ENCODE measurements at regions not wholly inside any gene's neighbourhood (a gene's known extent, or its start where the extent isn't known, plus 50 kb on each side); places are given as distances from the start of the nearest gene placed in this dataset.

DNA sequence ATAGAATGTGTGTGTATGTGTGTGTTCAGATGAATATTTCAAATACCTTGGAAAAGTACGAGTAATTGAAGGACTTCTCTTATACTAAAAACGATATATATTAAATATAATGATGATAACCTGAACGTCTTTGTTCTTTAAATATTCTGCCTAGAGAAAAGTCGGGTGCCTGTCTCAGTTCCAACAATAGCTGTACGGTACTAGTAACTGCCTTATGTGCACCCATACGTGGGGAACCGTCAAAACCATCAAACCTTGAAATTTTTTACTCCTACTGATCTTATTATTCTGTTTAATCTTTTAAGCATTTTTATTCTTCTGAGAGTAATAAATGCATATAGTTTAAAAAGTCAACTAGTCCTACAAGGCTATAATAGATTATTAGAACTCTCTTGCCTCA is 1045.7 kb downstream of the C4orf33 start:
- no peaks in the 10 kb centered on the region for H3K79me2 ChIP-seq (ENCODE audit: insufficient read depth, low read length)
- no peaks in the 10 kb centered on the region for H3K4me1 Mint-ChIP-seq
- H3K27me3 Mint-ChIP-seq (ENCODE audit: low read depth in 3 of 3) = no peaks in the 10 kb centered on the region
- no peak overlapping the region for H3K27ac Mint-ChIP-seq
- no peak overlapping the region for H3K4me3 Mint-ChIP-seq
- TF ChIP-seq CTCF (IDR thresholded peaks at IDR 0.05) = no peak
- no peak overlapping the region for H3K4me2 ChIP-seq (replicated peaks; ENCODE audit: extremely low read depth, low read length, poor library complexity, severe bottlenecking)
- no peaks in the 10 kb centered on the region for H3K9me3 ChIP-seq (replicated peaks in 1 of 2; ENCODE audit: control insufficient read depth in 1 of 2, insufficient read depth in 1 of 2, low read length in 2 of 2)
- no peak overlapping the region for H3K9ac ChIP-seq (ENCODE audit: insufficient read depth, low read length, poor library complexity, severe bottlenecking)
- WGBS (ENCODE audit: insufficient coverage) = no CpG with 5 or more reads among the region's 7 CpGs
- no peaks in the 10 kb centered on the region for H3K36me3 Mint-ChIP-seq
- H2AFZ ChIP-seq (ENCODE audit: insufficient read depth, low read depth, low read length, poor library complexity, severe bottlenecking) = no peak overlapping the region
- H3K27ac ChIP-seq (ENCODE audit: low read depth in 1 of 2, low read length in 2 of 2) = no peak overlapping the region
- H3K9me3 Mint-ChIP-seq = no peaks in the 10 kb centered on the region
- no peaks in the 10 kb centered on the region for H3K27me3 ChIP-seq (ENCODE audit: control insufficient read depth in 2 of 2, insufficient read depth in 2 of 2, low read length in 2 of 2)
- H4K20me1 ChIP-seq (ENCODE audit: insufficient read depth, low read length) = no peaks in the 10 kb centered on the region
- no peak for DNase-seq
- intact Hi-C loops (cut with micrococcal nuclease) = no loop called here
- H3K4me3 ChIP-seq (replicated peaks in 1 of 3; ENCODE audit: low read depth in 2 of 3, low read length in 3 of 3) = no peak overlapping the region
- no peaks in the 10 kb centered on the region for H3K36me3 ChIP-seq (replicated peaks in 1 of 2; ENCODE audit: control insufficient read depth in 1 of 2, insufficient read depth in 2 of 2, low read length in 2 of 2)
- H3K4me1 ChIP-seq (ENCODE audit: control insufficient read depth in 1 of 2, insufficient read depth in 2 of 2, low read length in 2 of 2) = no peaks in the 10 kb centered on the region

- Histone ChIP-seq H3K4me2 (replicated peaks; ENCODE audit: extremely low read depth, low read length, poor library complexity, severe bottlenecking) (no peak overlapping the region), H2AFZ (ENCODE audit: insufficient read depth, low read depth, low read length, poor library complexity, severe bottlenecking) (no peak overlapping the region), H3K9me3 (replicated peaks in 1 of 2; ENCODE audit: control insufficient read depth in 1 of 2, insufficient read depth in 1 of 2, low read length in 2 of 2) (peaks cover 0 to 2% of the 10 kb centered on the region in 2 donors), H3K27me3 (ENCODE audit: control insufficient read depth in 2 of 2, insufficient read depth in 2 of 2, low read length in 2 of 2) (no peaks in the 10 kb centered on the region), H3K27ac (ENCODE audit: low read depth in 1 of 2, low read length in 2 of 2) (no peak overlapping the region), H3K36me3 (replicated peaks in 1 of 2; ENCODE audit: control insufficient read depth in 1 of 2, insufficient read depth in 2 of 2, low read length in 2 of 2) (no peaks in the 10 kb centered on the region), H3K79me2 (ENCODE audit: insufficient read depth, low read length) (no peaks in the 10 kb centered on the region), H4K20me1 (ENCODE audit: insufficient read depth, low read length) (no peaks in the 10 kb centered on the region), H3K9ac (ENCODE audit: insufficient read depth, low read length, poor library complexity, severe bottlenecking) (no peak overlapping the region), H3K4me1 (ENCODE audit: control insufficient read depth in 1 of 2, insufficient read depth in 2 of 2, low read length in 2 of 2) (no peaks in the 10 kb centered on the region), H3K4me3 (replicated peaks in 1 of 3; ENCODE audit: low read depth in 2 of 3, low read length in 3 of 3) (no peak overlapping the region)
- intact Hi-C loops (cut with micrococcal nuclease) = no loop called here
- Mint-ChIP-seq H3K27ac (no peak overlapping the region), H3K27me3 (ENCODE audit: low read depth in 3 of 3) (no peaks in the 10 kb centered on the region), H3K36me3 (no peaks in the 10 kb centered on the region), H3K9me3 (peaks cover 0 to 1% (median 0%) of the 10 kb centered on the region in 7 donors), H3K4me1 (no peaks in the 10 kb centered on the region), H3K4me3 (no peak overlapping the region)
- no peak for TF ChIP-seq CTCF (IDR thresholded peaks at IDR 0.05)
- DNase-seq = no peak
- WGBS (ENCODE audit: insufficient coverage) = no CpG with 5 or more reads among the region's 1 CpG
These were observed 1047.7 kb downstream of the C4orf33 start for GRCh38 chr4:130143656-130144055.
